Nucleus accumbens (tissue), 56 donors: ENCODE measurements at regions not wholly inside any gene's neighbourhood (a gene's known extent, or its start where the extent isn't known, plus 50 kb on each side); places are given as distances from the start of the nearest gene placed in this dataset.

ENCODE experiments used
- DNase-seq, 56 donors: peaks; one replicate each; lab custom pipeline; 2025; lab: John Stamatoyannopoulos, UW

GRCh38 chr3:168218600-168218999 is 122.9 kb upstream of the GOLIM4 start:
- DNase-seq: no peak

DNA sequence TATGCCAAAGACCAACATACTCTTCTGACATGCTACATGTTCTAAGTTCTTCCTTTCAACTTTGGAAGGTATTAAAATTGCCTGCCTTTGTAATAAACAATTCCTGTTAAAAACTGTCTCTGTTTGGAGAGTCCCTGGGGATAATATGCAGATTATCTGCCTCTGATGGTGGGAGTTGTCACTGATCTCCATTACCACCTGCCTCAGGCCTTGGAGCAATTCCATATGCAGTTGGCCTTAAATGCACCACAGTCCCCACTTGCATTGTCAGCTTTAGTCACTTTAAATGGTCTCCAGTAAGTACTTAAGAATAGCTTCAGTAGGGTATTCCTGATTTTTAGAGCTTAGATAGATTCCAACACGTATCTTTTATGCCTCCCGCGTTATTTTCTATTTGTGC is 121.1 kb upstream of the GOLIM4 start:
- DNase-seq: no peak

DNA sequence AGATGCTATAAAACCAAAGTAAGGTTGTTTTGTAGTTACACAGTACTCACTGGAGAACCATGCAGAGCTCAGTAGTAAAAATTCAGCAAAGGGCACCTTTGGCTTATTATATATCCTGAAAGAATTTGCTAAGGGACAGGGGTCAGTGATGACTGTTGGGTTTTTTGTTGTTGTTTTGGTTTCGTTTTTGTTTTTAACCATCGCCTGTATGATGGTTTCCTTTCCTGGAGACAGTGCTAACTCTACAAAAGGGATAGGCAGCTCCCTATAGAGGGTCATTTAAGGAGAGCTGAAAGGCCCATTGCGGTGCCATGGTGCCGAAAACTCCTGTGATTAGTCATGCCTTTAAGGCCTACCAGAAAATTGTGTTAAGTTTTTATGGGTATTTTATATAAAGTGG is 118.2 kb upstream of the GOLIM4 start:
- no peak for DNase-seq

- DNase-seq: peak in 2 of 56 donors; percentile 1 to 4
Observed at GRCh38 chr3:168212664-168213285, 117.1 kb upstream of the GOLIM4 start.

GRCh38 chr3:168205451-168205850 is 109.7 kb upstream of the GOLIM4 start:
- DNase-seq: no peak

DNA sequence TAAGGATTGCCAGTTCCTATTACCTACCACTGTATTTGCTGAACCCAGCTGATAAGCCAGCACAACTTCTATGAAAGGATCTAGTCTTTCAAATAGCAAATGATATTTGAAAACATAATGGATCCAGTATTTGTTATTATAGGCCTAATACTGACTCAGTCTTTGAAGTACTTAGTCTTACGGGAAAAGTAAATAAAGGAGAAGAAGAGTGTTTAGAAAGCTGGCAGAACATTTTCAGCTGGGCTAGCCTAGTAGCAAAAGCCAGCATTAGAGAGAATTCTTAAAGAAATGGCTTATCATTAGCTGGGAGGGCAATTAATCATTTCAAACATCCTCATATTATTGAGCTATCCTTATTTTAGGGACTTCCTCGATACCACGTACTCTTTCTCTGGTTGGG is 101.4 kb upstream of the GOLIM4 start:
- DNase-seq: no peak

- DNase-seq: no peak
Observed at GRCh38 chr3:168191856-168192255, 96.1 kb upstream of the GOLIM4 start.

- no peak for DNase-seq
Observed at GRCh38 chr3:168187233-168187632, 91.5 kb upstream of the GOLIM4 start.

GRCh38 chr3:168186293-168186983 is 90.7 kb upstream of the GOLIM4 start:
- no peak for DNase-seq

GRCh38 chr3:168183774-168184173 is 88.0 kb upstream of the GOLIM4 start:
- no peak for DNase-seq

DNA sequence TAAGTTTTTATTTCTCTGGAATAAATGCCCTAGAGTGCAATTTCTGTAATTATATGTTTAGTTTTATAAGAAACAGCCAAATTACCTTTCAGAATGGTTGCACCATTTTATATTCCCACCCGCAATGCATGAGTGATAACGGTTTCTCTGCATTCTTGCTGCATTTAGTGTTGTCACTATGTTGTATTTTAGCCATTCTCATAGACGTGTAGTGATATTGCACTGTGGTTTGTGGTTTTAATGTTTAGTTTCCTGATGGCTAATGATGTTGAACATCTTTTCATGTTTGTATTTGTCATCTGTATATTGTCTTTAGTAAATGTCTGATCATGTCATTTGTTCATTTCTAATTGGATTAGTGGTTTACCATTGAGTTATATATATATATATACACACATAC is 73.0 kb upstream of the GOLIM4 start:
- DNase-seq: no peak

GRCh38 chr3:168165390-168166269 is 69.9 kb upstream of the GOLIM4 start:
- DNase-seq: peak in 43 of 56 donors; percentile 2 to 79 (median 22)

GRCh38 chr3:168162172-168162571 is 66.4 kb upstream of the GOLIM4 start:
- DNase-seq: no peak

DNA sequence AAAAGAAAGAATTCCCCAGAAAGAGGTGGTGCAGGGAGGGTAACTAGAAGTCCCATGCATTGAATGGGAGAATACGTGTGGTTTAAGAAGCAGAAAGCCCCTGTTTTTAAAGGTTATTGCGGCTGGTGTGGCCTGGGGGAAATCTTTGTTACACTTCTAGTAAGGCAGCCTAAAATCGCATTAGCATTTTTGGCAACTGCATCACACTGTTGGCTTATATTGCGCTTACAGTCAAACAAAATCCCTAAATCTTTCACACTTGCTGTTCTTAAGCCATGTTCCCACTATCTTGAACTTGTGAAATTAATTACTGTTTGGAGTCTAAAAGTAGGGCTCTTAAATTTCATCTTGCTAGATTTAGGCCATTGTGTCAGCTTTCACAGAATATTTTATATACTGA is 66.0 kb upstream of the GOLIM4 start:
- no peak for DNase-seq

DNA sequence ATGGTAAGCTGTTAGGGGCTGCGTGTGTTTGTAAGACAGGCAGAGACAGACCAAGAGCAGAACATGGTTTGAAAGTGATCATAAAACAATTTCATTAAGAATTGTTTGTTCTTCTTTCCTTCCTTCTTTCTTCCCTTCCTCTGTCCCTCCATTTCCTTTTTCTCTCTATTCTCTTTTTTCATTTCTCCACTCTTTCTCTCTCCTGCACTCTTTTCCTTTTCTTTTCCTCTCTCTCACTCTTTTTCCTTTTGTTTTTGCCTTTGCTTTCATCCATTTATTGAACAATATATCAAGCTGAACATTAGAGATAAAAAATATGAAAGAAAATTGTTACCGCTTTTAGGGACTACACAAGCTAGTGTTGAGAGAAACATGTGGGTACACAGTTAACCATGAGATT is 62.2 kb upstream of the GOLIM4 start:
- no peak for DNase-seq

GRCh38 chr3:168157099-168157700 is 61.5 kb upstream of the GOLIM4 start:
- DNase-seq: no peak

- DNase-seq: no peak
Observed at GRCh38 chr3:168156479-168156878, 60.8 kb upstream of the GOLIM4 start.

DNA sequence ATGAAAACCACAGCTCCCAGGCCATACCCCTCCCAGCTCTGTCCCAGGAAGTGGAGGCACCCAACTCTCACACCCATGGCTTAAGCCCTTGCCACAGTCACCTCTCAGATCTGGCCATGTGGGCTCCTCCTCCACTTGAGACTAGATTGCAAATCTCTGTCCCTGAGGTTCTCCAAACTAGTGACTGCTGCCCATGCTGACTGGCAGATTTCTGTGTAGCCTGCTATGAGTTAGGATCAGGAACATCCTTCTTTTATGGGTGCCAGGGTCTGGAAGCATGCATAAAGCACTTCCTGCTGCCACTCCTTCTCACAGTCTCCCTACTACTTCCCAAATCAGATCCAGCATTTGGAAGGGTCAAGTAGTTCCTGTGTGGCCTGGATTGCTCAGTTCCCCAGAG is 59.6 kb upstream of the GOLIM4 start:
- DNase-seq: no peak

GRCh38 chr3:168154089-168154488 is 58.4 kb upstream of the GOLIM4 start:
- DNase-seq: no peak

DNA sequence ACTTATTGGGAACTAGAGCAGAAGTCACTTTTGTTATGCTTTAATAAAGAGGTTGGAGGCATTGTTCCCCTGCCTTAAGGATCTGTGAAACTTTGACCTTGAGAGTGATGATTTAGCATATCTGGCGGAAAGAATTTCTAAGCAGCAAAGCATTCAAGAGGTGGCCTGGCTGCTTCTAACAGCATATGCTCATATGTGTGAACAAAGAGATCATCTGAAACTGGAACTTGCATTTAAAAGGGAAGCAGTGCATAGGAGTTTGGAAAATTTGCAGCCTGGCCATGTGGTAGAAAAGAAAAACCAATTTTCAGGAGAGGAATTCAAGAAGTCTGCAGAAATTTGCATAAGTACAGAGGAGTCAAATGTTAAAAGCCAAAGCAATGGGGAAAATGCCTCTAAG is 56.4 kb upstream of the GOLIM4 start:
- DNase-seq: no peak
